ENCODE measurements at regions not wholly inside any gene's neighbourhood (a gene's known extent, or its start where the extent isn't known, plus 50 kb on each side); places are given as distances from the start of the nearest gene placed in this dataset.

DNA sequence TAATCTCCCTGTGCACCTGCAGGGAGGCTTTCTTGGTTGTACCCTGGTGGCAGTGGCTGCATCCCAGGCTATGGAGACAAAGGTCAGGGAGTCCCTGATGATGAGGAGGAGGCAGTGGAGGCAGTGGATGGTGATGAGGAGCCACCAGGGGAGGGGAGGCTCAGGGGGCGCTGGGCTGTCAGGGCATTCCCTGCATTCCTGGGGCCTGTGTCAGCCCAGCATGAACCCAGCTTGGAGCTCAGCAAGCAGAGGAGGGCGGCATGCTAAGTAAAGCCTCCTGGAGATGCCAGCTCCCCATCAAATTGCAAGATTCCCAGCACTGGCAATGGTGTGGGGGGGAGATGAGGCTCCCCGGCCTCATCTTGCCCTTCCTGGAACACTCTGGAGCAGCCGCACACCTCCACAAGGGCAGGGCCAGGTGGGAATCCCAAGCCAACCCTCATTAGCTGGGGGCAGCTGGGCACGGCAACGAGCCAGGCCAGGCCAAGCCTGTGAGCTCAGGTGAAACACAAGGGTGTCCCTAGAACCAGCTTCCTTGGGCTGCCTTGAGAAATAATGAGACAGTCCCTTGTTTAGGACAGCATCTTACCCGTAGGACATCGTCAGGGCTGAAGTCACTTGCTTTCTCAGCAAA is 469.5 kb downstream of the MATN1 start:
- DNase-seq (ENCODE audit: low read depth, low spot score), result peak; percentile 19

DNA sequence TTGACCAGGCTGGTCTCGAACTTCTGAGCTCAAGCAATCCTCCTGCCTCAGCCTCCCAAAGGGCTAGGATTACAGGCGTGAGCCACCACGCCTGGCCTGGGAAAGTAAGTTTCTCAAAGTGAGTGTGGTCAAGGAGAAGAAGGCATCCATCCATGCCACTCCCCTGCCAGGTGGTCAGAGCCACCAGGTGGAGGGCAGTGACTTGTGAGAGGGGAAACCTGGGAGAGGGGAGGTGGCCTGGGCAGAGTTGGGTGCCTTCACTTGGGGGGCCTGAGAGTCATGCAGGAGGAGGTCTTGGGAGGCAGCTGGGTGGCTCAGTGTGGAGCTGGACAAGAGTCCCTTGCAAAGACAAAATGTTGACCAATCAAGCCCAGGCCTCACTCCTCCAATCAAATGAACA is 470.0 kb downstream of the MATN1 start:
- no peak for DNase-seq (ENCODE audit: low read depth, low spot score)

DNA sequence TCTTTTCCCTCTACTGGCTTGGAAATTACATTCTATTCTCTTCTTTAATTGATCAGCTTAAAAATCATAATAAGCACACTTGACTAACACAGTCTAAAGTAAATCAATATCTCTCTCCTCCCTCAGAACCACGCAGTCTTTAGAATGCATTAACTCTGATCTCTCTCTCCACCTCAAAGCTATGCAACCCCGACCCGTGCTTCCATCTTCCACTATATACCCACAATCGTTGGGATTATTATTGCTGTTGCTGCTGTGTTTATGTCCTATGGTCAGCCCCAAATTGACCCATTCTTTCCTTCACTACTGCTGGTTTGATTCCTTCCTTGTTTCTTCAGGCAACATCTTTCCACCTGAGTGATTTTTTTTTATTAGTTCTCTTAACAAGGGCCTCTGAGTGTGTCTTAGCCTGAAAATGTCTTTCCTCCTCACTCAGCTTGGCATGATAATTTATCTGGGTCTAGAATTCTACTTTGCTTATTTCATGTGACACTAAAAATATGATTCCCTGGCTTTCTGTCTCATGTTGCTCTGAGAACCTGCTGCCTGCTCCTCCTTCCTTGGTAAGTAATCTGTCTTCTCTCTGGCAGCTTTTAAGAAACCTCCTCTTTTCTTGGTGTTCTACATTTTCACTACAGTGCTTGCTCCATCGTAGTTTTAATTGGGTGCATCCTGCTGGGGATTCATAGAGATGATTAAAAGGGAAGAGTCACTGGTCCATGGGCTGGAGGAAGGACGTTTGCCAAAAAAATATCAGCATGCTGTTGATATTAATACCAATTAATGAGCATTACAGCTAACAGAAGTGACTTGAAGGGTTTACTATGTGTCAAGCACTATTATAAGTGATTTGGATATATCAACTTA is 472.2 kb downstream of the MATN1 start:
- no peak for DNase-seq (ENCODE audit: low read depth, low spot score)

DNA sequence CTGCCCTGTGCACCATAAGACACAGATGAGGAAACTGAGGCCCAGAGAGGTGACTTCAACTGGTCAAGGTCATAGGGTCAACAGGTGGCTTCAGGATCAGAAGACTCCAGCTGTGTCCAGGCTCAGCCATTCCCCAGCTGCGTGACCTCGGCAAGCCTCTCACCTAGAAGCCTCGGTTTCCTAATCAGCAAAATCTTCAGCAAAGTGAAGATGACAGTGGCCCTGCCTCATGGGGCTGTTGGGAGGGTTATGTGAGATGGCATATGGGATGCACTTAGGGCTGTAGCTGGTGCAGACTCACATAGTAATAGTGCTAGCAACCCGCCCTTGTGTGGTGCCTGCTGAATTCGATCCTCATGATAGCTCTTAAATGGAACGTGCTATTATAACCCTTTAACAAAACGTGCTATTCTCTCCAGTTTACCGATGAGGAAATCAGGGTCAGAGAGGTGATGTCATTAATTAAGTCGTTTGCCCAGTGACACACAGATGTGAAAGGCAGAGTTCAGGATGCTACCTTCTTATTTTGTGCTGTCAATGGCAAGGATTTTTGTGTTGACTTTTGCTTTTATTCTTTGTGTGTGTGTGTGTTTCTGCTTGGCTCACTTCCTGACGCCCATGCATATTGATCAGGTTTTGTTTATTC is 472.9 kb downstream of the MATN1 start:
- DNase-seq (ENCODE audit: low read depth, low spot score), result no peak

DNA sequence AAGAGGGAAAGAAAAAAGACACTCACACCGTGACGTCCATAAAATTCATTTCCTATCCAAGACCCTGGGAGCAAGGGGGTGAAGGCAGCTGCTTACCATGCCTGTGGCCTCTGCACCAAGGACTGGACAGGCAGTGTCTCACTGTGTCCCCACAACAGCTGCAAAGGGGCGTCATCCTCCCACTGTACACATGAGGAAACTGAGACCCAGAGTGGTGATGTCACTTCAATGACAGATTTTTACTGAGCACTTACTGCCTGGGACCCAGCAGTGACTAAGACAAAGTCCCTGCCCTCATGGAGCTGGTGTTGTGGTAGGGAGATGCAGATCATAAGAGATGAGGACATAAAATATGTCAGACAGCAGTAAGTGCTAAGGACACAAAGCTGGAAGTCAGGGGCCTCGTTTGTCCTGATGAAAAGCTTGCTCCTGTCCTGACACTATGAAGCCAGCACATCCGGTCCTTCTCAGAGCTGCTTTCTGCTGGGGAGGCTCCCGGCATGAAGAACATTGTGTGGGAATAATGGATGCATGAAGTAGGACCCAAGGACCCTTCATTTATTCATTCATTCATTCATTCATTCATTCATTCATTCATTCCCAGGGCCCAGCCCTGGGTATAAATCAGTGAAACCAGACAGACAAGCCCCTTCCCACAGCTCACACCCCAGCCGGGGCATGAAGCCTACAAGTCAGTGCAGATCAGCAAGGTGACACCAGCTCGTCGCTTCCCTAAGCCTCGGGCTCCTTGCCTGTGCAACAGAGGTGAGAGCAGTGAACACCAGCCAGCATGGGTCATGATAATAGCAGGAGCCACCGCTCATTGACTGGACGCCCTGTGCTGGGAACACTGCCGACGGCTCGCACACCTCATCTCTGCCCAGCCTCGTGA is 473.7 kb downstream of the MATN1 start:
- no peak for DNase-seq (ENCODE audit: low read depth, low spot score)

DNA sequence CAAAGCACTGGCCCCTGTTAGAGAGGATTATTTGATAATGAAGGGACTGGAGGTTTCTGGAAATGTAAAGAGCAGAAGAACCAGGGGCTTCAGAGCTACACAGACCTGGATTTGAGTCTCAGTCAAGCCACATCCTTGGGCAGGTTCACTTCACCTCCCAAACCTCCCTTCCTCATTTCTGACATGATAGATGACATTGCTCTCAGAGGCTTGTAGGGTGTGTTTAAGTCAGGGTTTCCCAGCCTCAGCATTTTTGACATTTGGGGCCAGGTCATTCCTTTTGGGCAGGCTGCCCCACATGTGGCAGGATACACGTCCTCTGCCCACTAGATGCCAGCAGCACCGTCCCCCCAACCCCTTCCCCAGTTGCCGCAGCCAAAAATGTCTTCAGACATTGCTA is 474.6 kb downstream of the MATN1 start:
- DNase-seq (ENCODE audit: low read depth, low spot score), result no peak

DNA sequence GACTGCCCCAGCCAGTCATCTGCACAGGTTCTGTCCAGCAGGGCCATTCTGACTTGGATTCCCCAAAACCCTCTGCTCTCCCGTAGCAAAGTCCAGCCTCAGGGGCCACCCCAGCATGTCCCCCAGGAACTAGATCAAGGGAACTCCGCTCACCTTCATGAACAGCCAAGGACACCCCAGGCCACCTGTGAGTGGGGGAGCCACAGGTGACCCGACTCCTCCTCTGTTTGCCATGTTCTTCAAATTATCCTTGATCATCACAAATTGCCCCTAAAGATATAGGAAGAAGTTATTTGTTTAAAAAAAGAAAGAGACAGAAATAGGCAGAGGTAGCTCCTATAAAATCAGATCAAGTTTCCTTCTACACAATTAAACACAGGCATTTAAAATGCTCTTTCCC is 475.0 kb downstream of the MATN1 start:
- no peak for DNase-seq (ENCODE audit: low read depth, low spot score)

DNA sequence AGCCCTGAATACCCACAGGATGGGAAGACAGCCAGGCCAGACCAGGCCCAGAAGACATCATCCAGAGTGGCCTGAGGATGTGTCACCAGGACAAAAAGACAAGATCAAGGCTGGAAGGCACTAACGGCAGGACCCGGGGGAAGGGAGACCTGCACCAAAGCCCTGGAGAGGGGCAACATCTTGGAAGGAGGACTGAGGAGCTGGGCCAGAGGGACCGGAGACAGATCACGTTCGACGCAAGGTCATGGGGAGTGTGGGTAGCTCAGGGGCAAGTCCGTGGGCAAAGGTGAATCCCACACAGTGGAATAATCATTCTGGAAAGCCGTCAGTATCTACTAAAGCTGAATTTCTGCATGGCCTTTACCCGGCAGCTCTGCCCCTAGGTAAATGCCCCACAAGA is 478.6 kb downstream of the MATN1 start:
- no peak for DNase-seq (ENCODE audit: low read depth, low spot score)

DNA sequence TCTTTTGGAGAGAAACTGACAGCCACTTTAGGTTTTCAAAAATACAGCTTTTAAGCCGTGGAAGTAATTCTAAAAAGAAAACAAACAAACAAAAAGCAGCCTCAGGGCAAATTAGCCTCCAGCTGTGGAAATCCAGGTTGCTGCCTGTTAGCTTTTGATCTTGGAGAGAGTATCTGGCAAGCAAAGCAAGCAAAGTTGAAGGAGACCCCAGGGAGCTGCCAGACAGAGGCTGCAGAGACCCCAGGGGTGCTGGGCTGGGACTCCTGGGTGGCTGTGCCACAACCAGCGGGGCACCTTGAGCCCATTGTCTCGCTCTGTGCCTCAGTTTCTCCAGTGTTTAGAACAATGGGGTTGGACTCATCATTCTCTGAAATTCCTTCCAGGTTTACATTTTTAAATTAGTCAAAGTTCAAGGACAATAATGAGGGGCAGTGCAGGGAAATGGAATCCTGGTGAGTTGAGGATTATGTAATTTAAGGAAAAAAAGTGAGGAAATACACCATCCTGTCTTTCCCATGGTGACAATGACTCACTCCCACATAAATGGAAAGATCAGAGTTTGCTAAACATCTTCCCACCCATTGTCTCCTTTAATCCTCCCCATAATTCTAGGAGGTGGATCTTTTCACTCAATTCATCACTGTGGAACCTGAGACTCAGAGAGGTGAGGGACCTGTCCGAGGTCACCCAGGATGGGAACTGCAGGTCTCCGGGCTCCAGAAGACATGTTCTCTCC is 480.5 kb downstream of the MATN1 start:
- peak; percentile 47 for DNase-seq (ENCODE audit: low read depth, low spot score)

DNA sequence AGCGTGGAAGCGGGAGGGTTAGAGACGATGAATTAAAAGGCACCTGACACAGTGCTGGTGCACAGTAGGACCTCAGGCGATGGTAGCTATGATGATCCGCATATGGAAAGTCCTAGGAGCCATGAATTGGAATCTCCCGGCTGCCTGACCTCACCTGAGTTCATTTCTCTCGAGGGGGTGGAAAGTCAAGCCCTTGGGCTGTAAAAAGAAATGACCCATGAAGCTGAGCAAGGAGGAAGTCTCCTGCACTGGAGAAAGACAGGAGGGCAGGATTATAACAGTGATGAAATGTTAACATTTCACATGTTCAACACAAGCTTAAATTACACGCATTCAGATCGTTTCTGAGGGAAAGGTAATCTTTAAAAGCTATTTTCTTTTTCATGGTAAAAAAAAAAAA is 481.2 kb downstream of the MATN1 start:
- DNase-seq (ENCODE audit: low read depth, low spot score), result no peak

DNA sequence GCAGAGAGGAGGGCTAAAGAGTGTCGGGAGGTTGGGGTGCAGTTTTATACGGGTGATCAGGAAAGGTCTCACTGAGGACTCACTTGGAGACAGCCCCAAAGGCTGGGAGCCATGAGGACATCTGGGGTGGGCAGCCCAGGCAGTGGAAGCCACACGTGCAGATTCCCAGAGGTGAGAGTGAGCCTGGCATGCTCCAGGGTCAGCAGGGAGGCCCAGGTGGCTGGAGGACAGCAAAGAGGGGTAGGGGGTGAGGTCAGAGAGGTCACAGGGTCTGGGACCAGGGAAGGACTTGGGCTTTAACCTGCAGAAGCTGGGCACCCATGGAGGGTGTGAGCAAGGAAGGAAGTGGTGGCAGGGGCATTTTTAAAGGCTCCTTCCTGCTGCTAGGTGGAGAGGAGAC is 481.7 kb downstream of the MATN1 start:
- DNase-seq (ENCODE audit: low read depth, low spot score), result no peak

DNA sequence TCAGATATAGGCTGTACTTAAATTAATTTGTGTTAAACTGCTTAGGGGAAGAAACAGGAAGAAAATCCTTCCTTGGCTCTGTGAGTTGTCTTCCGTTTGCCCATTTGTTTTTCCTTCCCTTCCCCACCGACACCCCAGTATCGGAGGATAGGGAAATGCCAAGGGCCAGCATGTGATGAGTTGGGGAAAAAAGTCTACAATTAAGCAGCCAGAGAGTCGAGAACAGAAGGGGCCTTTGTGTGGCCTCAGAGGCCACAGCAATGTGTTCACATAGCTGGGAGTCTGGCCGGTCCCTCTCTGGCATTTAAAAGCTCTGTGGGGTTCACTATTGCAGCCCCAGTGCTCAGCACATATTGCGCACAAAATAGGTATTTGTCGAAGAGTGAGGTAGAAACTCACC is 489.3 kb downstream of the MATN1 start:
- DNase-seq (ENCODE audit: low read depth, low spot score), result no peak

DNA sequence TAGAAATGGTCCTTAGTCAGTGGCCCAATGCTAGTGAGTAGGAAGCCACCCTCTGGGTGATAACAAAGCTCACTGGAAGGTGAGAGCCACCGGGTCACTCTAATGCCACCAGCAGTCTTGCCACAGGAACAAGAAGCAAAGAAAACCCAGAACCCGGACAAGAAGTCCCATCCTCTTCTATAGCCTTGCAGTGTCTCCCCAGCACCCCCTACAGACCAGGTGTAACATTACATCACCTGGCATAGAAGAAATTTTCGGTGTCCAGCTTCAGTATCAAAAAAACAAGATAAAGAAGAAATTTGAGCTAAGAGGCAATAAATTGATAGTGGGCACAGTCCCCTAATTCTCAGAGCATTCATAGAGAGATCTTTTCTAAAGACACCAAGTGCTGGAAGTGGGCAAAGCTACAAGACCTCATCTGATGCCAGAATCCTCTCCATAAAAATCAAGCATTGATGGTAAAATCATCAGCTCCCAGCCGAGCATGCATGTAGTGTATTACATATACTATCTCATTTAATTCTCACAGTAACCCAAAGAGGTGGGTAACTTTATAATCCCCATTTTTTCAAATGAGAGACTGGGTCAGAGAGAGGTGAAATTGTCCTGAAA is 491.0 kb downstream of the MATN1 start:
- peak; percentile 30 for DNase-seq (ENCODE audit: low read depth, low spot score)

DNA sequence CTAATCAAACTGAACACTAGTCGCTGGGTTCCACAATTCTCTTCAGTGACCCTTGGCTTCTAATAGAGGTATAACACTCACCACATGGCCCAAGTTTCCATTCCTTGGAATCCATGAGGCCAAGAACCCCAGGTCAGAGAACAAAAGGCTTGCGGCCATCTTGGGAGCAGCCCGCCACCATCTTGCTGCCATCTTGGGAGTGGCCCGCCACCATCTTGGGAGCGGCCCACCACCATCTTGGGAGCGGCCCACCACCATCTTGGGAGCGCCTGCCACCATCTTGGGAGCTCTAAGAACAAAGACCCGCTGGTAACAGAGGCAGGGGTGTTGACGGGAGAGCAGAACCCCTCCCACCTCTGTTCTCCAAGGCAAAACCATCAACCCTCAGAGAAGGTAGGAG is 493.4 kb downstream of the MATN1 start:
- no peak for DNase-seq (ENCODE audit: low read depth, low spot score)

DNA sequence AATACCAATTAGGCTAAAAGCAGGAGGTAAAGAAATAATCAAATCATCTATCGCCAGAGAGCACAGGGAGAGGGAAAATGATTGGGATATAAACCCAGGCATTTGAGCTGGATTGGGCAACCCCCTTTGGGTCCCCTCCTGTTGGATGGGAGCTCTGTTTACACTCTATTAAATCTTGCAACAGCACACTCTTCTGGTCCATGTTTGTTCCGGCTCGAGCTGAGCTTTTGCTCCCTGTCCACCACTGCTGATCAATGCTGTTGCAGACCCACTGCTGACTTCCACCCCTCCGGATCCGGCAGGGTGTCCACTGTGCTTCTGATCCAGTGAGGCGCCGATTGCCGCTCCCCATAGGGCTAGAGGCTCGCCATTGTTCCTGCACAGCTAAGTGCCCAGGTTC is 493.8 kb downstream of the MATN1 start:
- DNase-seq (ENCODE audit: low read depth, low spot score), result no peak

DNA sequence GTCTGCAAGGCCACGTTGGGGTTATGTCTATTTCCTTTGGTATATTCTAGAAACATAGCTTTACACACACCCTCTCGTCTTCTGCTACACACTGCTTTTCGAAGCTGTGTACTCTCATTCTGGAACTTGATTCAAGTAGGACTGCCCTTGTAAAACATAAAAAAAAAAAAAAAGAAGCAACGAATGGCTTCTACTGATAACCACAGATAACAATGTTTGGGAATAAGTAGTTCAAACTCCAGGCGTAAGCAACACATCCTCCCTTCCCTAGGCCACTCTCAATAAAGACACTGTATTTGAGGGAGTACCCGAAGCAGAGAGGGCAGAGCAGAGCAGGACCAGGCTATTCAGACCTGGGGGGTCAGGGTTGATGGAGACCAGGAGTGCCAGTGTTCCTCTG is 496.7 kb downstream of the MATN1 start:
- DNase-seq (ENCODE audit: low read depth, low spot score), result no peak

DNA sequence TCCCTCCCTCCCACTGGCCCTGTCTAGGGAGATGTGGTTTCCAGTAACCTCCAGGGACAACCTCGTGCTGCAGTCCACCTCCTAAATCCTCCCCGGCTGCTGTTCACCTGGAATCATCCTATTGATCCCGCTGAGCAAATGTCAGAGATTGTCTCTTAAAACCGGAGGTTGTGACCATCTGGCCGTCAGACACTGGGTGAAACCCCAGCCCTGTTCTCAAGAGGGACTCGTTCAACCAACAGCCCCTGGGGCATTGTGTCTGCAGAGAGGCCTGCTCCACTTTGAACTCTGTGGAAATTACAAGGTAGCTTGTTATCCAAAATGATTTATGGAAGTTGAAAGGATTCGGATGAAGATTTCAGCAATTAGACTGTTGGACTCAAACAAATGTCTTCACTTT is 498.0 kb downstream of the MATN1 start:
- no peak for DNase-seq (ENCODE audit: low read depth, low spot score)

DNA sequence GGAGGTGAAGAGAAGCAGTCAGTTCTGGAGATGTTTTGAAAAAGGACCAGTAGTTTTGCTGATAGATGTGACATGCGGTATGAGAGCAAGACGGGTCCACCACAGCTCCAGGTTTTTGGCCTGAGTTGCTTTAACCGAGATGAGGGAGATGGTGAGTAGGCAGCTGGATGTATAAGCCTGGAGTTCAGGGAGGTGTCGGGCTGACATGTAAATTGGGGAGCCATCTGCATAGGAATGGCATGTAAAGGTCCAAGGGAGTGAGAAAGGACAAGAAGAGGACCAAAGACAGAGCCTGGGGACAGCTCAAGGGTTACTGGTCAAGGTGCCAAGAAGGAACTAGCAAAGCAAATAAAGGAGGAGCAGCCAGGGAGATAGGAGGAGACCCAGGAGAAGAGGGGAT is 503.7 kb downstream of the MATN1 start:
- DNase-seq (ENCODE audit: low read depth, low spot score), result no peak

DNA sequence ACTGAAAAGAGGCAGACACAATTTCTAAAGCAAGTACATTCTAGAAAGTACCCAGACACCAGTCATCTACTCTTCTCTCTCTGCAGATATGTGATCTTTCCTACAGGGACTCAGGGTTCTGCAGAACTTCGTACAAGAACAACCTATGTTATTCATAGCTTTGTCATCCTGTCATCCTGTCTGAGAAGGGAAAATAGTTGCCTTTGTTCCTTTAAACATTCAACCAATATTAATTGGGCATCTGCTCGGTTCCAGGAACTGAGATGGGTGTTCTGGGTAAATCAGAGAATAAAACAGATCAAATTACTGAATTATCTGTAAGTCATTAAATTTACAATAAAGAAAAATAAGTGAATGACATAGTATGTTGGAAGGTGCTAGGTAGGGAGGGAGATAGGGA is 504.9 kb downstream of the MATN1 start:
- DNase-seq (ENCODE audit: low read depth, low spot score), result no peak

DNA sequence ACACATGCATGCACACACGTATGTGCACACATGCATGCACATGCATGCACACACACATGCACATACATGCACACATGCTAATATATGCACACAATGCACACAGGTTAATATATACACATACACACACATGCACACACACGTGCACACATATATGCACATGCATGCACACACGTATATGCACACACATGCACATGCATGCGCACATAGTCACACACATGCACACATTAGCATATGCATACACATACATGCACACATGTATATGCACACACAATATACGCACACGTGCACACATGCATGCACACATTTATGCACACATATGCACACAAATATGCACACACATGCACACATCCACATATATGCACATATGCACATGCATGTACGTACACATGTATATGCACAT is 506.8 kb downstream of the MATN1 start:
- DNase-seq (ENCODE audit: low read depth, low spot score), result no peak

DNA sequence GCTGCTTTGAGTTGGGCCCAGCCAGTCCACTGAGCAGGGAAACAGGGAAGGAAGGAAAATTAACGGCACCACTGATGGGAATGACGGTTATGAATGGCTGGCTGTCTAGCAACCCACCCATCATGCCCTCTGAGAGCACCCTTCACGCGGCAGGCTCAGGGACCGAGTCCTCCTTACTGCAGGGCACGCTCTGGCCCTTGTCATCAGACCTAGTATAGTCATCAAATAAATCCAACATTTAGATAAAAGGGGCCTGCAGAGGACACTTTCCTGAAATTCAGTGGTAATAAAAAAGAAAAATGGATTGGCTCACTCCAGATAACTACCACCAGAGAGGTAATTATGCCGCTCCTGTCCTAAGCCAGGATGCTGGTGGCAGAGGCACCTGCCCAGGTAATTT is 509.4 kb downstream of the MATN1 start:
- no peak for DNase-seq (ENCODE audit: low read depth, low spot score)
